Stimulated activated CD4-positive, alpha-beta T cell treated with anti-CD3 and anti-CD28 coated beads, Interleukin-12 subunit alpha, Interleukin-12 subunit beta, amount 100 ng/mL, for 48 hours (primary cell): ENCODE measurements at regions not wholly inside any gene's neighbourhood (a gene's known extent, or its start where the extent isn't known, plus 50 kb on each side); places are given as distances from the start of the nearest gene placed in this dataset.

Experiments used
- DNase-seq, 3 donors: peaks; one replicate each; pipeline ENCODE4 v3.0.0-alpha.2; 2020; ENCODE audit warnings: low read depth in 2 of 3, low spot score in 1 of 3

- no peak for DNase-seq
Observed at GRCh38 chrX:11040405-11040804, 70.7 kb upstream of the HCCS start.

DNA sequence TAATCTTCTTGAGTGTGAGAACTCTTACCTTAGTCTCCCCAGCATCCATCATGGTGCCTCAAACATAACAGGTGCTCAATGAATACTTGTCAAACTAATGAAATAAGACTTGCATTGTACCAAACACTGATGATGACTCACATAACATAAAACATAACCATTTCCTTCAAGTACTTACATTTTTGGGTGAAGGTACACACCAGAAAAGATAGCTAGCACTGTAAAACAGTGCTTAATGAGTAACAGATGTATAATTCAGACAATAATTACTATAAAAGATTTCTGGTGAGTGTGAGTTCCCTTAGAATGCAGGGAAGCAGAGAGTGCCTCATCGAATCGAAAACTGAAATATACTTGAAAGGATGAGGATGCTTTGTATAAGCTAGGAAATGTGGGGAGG lies 70.1 kb upstream of the HCCS start:
- no peak for DNase-seq

DNA sequence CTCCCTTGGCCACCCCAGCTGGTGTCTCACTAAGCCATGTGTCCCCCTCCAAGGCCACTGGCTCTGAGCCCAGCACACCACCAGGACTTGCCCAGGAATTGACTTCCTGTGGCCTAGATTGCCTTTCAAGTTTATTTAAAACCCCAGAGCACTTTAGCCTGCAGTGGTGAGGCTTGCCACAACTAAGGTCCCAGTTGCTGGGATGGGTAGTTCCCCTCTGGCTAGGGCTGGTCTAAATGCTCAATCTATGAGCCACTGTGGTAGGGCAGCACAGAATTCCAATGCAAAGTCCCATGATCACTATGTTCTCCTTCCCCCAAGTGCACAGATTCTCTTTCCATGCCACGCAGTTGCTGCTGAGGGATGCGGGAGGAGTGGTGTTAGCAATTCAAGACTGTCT lies 61.1 kb upstream of the HCCS start:
- no peak for DNase-seq

DNA sequence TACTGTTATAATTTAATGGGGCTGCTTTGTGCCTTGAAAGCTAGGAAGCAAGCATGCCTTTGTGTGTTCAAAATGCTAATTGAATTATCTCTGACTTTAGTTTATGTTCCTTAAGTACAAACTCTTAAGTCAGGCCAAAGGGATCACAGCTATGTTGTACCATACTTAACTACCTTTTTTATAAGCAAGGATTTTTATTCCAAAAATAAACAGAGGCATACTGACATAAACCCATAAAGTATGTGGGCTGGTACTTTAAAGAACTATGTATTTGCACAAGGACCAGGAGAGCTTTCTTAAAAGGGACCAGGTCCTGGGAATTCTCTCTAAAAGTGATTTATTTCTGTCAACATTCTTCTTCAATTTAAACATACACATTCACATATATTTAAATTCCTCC lies 57.8 kb upstream of the HCCS start:
- no peak for DNase-seq

GRCh38 chrX:11056322-11057176 lies 54.6 kb upstream of the HCCS start:
- no peak for DNase-seq

- no peak for DNase-seq
Observed at GRCh38 chrX:11059933-11060332, 51.2 kb upstream of the HCCS start.
